ENCODE measurements at regions not wholly inside any gene's neighbourhood (a gene's known extent, or its start where the extent isn't known, plus 50 kb on each side); places are given as distances from the start of the nearest gene placed in this dataset.
"Not testable (repeated sequence)": the region's sequence is repeated elsewhere in the genome, so short reads cannot be mapped to it uniquely, and the experiment has no call there.

DNA sequence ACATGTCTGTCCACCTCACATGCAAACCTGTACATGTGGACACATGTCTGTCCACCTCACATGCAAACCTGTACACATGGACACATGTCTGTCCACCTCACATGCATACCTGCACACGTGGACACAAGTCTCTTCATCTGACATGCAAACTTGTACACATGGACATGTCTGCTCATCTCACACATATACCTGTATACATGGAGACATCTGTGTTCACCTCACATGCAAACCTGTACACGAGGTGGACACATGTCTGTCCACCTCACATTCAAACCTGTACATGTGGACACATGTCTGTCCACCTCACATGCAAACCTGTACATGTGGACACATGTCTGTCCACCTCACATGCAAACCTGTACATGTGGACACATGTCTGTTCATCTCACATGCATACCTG lies 90.1 kb downstream of the OLFM1 start:
- TF ChIP-seq SP1 (IDR thresholded peaks at IDR 0.05); CTBP1 (IDR thresholded peaks at IDR 0.05; ENCODE audit: borderline replicate concordance); TARDBP (IDR thresholded peaks at IDR 0.05); FOXA1 (IDR thresholded peaks at IDR 0.05); SUZ12 (IDR thresholded peaks at IDR 0.05): not testable (repeated sequence)
- TF ChIP-seq, protein P1, sequence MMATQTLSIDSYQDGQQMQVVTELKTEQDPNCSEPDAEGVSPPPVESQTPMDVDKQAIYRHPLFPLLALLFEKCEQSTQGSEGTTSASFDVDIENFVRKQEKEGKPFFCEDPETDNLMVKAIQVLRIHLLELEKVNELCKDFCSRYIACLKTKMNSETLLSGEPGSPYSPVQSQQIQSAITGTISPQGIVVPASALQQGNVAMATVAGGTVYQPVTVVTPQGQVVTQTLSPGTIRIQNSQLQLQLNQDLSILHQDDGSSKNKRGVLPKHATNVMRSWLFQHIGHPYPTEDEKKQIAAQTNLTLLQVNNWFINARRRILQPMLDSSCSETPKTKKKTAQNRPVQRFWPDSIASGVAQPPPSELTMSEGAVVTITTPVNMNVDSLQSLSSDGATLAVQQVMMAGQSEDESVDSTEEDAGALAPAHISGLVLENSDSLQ (IDR thresholded peaks at IDR 0.05), result not testable (repeated sequence)

Data from HEK293T (cell line).